DMS53 (cell line): ENCODE measurements at regions not wholly inside any gene's neighbourhood (a gene's known extent, or its start where the extent isn't known, plus 50 kb on each side); places are given as distances from the start of the nearest gene placed in this dataset.

Source experiments
- DNase-seq: peaks from one replicate; lab custom pipeline; 2025; lab: John Stamatoyannopoulos, UW

GRCh38 chr18:78448591-78448990 is 531.0 kb upstream of the SALL3 start:
- no peak for DNase-seq

GRCh38 chr18:78454221-78454620 is 525.4 kb upstream of the SALL3 start:
- DNase-seq, result no peak

- DNase-seq, result no peak
Observed at GRCh38 chr18:78455386-78455785, 524.2 kb upstream of the SALL3 start.

GRCh38 chr18:78457011-78457410 is 522.6 kb upstream of the SALL3 start:
- DNase-seq, result no peak

GRCh38 chr18:78457731-78458130 is 521.9 kb upstream of the SALL3 start:
- no peak for DNase-seq

DNA sequence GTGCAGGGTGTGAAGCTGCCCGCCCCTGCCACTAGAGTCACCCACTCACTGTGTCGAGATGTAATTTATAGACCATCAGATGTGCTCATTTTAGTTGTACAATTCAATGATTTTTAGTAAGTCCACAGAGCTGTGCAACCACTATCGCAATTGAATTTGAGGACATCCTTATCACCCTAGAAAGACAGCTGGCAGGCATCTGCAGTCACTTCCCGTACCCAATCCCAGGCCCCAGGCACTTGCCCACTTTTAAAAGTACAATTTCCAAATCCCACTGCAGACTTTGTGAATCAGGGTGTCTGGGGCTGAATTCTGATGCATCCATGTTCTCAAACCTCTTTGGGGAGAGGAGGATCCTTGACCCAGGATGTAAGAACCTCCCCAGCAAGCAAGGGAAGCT is 521.3 kb upstream of the SALL3 start:
- no peak for DNase-seq

GRCh38 chr18:78459668-78460067 is 520.0 kb upstream of the SALL3 start:
- DNase-seq, result no peak

- DNase-seq, result no peak
Observed at GRCh38 chr18:78460558-78460957, 519.1 kb upstream of the SALL3 start.

DNA sequence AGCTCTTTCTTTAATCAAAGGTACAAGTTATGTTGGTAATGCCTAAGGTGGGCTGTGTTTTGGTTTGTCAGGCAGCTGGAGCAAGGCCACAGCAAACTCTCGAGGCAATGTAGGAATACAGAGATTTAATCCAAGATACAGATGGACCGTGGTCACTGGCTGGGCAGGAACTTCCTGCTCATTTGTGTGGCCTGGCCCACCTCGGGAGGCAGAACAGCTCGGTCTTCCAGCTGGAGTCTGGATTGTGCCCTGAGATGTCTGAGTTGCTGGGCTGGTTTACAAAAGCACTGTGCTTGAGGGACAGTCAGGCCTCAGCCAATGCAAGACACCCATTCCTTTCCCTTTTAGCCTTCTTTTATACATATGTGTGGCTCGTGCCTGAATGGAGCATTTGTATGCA is 506.1 kb upstream of the SALL3 start:
- DNase-seq, result no peak

DNA sequence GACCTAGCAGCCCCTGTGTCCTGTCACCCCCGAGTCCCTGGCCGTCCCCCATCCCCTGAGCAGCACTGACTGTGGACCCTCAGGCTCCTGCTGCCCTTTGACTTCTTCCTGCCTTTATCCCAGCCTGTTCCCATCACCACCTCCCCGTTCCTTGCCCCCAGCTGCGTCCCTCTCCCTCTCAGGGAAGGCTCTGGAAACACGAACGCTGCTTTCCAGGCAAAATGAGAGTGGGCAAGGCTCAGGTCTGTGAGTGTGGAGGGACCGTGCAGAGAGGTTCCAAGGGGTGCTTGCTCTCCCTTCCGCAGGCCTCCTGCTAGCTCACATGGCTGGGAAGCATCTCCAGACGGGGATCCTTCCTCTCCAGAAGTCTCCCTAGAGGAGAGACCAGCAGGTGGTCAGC is 501.8 kb upstream of the SALL3 start:
- no peak for DNase-seq

DNA sequence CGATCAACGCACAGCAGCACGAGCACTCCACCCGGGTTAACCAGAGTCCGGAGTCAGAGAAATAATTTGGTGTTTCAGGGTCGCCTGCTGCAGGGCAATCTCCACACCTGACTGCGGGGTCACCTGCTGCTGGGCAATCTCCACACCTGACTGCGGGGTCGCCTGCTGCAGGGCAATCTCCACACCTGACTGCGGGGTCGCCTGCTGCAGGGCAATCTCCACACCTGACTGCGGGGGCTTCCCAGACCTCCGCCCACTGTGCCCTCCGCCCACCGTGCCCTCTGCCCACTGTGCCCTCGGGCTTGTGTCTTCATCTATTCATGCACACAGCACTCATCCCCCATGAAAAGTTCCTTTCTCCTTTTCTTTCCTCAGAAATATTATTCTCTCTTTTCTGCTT is 500.2 kb upstream of the SALL3 start:
- no peak for DNase-seq

GRCh38 chr18:78480262-78481054 is 499.2 kb upstream of the SALL3 start:
- DNase-seq, result no peak

GRCh38 chr18:78482378-78482777 is 497.2 kb upstream of the SALL3 start:
- DNase-seq, result no peak

DNA sequence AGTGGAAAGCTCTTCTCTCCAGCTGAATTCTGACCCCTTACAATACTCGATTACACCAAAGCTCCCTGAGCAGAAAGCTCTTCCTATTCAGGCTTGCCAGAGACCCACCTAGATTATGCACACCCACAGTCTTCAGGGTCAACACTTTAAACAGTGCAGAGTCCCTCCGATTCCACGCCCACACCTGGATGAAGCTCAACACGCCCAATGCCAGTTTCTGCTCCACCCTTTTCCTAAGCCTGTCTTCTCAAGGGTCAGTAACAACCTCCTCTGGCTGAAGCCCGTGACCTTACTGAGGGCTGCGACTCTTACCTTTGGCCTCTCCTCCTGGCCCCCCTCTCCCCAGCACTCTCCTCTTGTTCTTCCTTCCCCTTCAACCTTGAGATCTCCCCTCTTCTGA is 492.0 kb upstream of the SALL3 start:
- no peak for DNase-seq

DNA sequence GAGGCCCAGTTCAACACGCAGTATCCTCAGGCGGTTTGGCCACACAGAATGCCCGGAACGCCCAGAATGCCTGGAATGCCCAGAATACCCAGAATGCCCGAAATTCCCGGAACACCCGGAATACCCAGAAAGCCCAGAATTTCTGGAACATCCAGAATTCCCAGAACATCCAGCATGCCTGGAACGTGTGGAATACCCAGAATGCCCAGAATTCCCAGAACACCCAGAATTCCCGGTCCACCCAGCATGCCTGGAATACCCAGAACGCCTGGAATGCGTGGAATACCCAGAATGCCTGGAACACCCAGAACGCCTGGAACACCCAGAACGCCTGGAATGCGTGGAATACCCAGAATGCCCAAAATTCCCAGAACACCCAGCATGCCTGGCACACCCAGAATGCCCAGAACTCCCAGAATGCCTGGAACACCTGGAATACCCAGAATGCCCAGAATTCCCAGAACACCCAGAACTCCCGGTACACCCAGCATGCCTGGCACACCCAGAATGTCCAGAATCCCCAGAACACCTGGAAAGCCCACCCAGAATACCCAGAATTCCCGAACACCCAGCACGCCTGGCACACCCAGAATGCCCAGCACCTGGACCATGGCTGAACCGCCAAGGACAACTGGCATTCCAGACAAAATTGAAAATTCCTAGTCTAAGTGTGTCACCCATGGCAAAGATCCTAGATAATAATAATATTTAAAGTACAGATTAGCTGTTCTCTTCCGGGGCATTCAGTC is 487.4 kb upstream of the SALL3 start:
- DNase-seq, result no peak

DNA sequence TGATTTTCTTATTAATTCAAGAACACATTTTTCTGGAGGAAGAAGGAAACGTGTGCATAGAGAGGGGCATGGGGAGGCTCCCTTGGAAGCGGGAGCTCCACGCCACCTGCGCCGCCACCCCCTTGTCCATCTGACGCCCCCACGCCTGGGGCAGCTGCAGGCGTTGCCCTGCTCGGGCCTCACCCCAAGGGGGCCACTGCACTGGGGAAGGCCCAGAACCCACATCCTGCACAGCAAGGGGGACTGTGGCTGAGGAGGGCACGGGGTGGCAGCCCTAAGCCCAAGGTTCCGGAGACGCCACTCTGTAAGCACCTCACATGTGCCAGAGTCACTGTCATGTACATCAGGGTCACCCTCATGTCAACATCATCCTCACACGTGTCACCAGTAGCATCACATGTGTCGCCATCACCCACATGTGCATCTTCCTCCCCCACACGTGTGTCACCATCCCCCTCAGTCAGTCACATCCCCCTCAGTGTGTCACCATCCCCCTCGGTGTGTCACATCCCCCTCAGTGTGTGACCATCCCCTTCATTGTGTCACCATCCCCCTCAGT is 486.7 kb upstream of the SALL3 start:
- no peak for DNase-seq

DNA sequence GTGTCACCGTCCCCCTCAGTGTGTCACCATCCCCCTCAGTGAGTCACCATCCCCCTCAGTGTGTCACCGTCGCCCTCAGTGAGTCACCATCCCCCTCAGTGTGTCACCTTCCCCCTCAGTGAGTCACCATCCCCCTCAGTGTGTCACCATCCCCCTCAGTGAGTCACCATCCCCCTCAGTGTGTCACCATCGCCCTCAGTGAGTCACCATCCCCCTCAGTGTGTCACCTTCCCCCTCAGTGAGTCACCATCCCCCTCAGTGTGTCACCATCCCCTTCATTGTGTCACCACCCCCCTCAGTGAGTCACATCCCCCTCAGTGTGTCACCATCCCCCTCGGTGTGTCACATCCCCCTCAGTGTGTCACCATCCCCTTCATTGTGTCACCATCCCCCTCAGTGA is 486.1 kb upstream of the SALL3 start:
- peak; percentile 18 for DNase-seq

GRCh38 chr18:78494204-78495085 is 485.2 kb upstream of the SALL3 start:
- no peak for DNase-seq

DNA sequence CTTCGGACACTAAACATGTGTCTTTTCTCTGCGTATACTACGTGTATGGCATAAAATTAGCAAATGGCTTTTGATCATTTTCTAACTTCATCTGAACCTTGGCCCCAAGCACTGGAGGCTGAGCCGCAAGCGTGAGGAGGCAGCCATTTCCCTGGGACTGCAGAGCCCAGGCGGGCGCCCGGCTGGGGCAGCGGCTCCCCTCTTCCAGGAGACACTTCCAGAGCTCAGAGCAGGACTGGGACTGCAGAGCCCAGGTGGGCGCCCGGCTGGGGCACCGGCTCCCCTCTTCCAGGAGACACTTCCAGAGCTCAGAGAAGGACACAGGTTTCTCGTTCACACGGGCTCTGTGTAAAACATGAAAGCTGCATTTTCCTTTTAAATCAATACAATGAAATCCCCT is 484.1 kb upstream of the SALL3 start:
- no peak for DNase-seq

DNA sequence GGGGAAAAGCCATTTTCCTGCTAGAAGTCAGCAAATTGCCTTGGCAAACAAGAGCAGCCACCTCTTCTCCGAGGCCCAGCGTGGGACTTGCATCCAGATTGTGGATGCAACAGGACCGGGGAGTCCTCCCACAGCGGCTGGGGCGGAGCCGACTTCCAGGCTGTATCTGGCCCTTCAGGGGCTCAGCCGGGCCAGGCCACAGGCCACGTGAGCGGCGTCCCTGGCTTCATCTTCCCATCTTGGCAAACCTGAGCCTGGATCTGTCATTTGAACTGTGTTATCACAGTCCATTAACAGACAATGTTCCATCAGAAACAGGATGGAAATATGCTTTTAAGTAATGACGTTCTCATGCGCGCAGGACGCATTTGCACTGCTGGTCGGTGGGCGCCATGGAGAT is 483.5 kb upstream of the SALL3 start:
- DNase-seq, result no peak

DNA sequence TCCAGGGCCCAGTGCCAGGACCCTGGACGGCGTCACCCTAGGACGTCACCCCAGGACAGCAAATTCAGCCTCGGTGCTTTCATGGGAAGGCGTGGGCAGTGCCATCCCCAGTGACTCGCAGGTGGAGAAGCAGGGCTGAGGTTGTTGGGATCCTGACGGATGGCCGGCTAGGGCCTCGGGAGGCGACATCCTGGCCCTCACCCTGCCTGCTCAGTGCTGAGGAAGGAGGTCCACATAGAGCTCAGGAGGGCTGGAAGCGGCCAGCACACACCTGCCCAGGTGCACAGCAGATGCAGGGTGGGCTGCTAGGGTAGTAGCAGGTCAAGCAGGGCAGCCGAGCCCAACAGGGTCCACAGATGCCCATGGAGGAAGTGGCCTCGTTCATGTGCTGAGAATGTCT is 482.0 kb upstream of the SALL3 start:
- DNase-seq, result no peak

GRCh38 chr18:78499586-78499985 is 480.0 kb upstream of the SALL3 start:
- DNase-seq, result no peak
